C4-2B (cell line): ENCODE measurements at regions not wholly inside any gene's neighbourhood (a gene's known extent, or its start where the extent isn't known, plus 50 kb on each side); places are given as distances from the start of the nearest gene placed in this dataset.

Experiments used
- CTCF ChIP-seq: fragments of 450-650 bp; conservative IDR thresholded peaks from 2 replicates; pipeline ENCODE4 v1.5.1; 2017; ENCODE audit warnings: mild to moderate bottlenecking
- ZFX ChIP-seq: fragments of 450-650 bp; IDR thresholded peaks from 2 replicates; pipeline ENCODE4 v1.6.1; 2017

- TF ChIP-seq CTCF = no peak
- TF ChIP-seq ZFX = no peak
Observed at GRCh38 chr1:48099072-48099773, 102.0 kb upstream of the TRABD2B start.
